ENCODE measurements at regions not wholly inside any gene's neighbourhood (a gene's known extent, or its start where the extent isn't known, plus 50 kb on each side); places are given as distances from the start of the nearest gene placed in this dataset.

GRCh38 chr10:78349165-78349516 is 315.5 kb downstream of the RPS24 start:
- H3K27me3 ChIP-seq (replicated peaks in 1 of 2; ENCODE audit: control insufficient read depth in 2 of 2, extremely low read depth in 1 of 2, insufficient read depth in 2 of 2, low read length in 1 of 2), result peaks cover 0 to 19% of the 10 kb centered on the region in 2 experiments
- ChIA-PET CTCF (no interaction called here), POLR2A (no interaction called here)
- H3K36me3 ChIP-seq (ENCODE audit: control insufficient read depth in 2 of 2, extremely low read depth in 1 of 2, insufficient read depth in 1 of 2, low read length in 1 of 2), result no peaks in the 10 kb centered on the region
- Mint-ChIP-seq H3K4me3 (no peak overlapping the region), H3K9me3 (no peaks in the 10 kb centered on the region), H3K4me1 (no peaks in the 10 kb centered on the region), H3K27ac (no peak overlapping the region), H3K27me3 (peaks cover 5 to 9% of the 10 kb centered on the region in 2 donors), H3K36me3 (no peaks in the 10 kb centered on the region)
- no peak overlapping the region for H3K27ac ChIP-seq (ENCODE audit: low read length)
- H3K4me3 ChIP-seq (ENCODE audit: control insufficient read depth in 1 of 2, extremely low read depth in 1 of 2, low read length in 1 of 2), result no peak overlapping the region
- H3K4me1 ChIP-seq (ENCODE audit: control insufficient read depth in 1 of 2, extremely low read depth in 1 of 2, insufficient read depth in 2 of 2, low read length in 2 of 2), result no peaks in the 10 kb centered on the region
- ATAC-seq (replicated peaks in 1 of 4) (no peak), DNase-seq (no peak)
- WGBS (ENCODE audit: insufficient coverage), result 100% methylated on average over 2 of the region's 4 CpGs
- H3K9me3 ChIP-seq, result no peaks in the 10 kb centered on the region

GRCh38 chr10:78349911-78350663 is 316.4 kb downstream of the RPS24 start:
- Histone ChIP-seq H3K4me3 (ENCODE audit: control insufficient read depth in 1 of 2, extremely low read depth in 1 of 2, low read length in 1 of 2) (no peak overlapping the region), H3K9me3 (no peaks in the 10 kb centered on the region), H3K27me3 (replicated peaks in 1 of 2; ENCODE audit: control insufficient read depth in 2 of 2, extremely low read depth in 1 of 2, insufficient read depth in 2 of 2, low read length in 1 of 2) (peaks cover 0 to 17% of the 10 kb centered on the region in 2 experiments), H3K36me3 (ENCODE audit: control insufficient read depth in 2 of 2, extremely low read depth in 1 of 2, insufficient read depth in 1 of 2, low read length in 1 of 2) (no peaks in the 10 kb centered on the region), H3K4me1 (ENCODE audit: control insufficient read depth in 1 of 2, extremely low read depth in 1 of 2, insufficient read depth in 2 of 2, low read length in 2 of 2) (no peaks in the 10 kb centered on the region), H3K27ac (ENCODE audit: low read length) (no peak overlapping the region)
- Mint-ChIP-seq H3K27me3 (peaks cover 5 to 9% of the 10 kb centered on the region in 2 donors), H3K4me3 (no peak overlapping the region), H3K27ac (no peak overlapping the region), H3K9me3 (no peaks in the 10 kb centered on the region), H3K4me1 (no peaks in the 10 kb centered on the region), H3K36me3 (no peaks in the 10 kb centered on the region)
- DNase-seq, result no peak
- CTCF ChIA-PET, result no interaction called here
- no CpG with 5 or more reads among the region's 2 CpGs for WGBS (ENCODE audit: insufficient coverage)
- no peak for ATAC-seq (replicated peaks in 1 of 4)
- POLR2A ChIA-PET, result interaction anchor here in 1 of 2 donors (0.6 kb wide), 1 partner anchor 734 kb away, joined by 4 read pairs; no protein-coding TSS in a partner anchor

- H3K36me3 Mint-ChIP-seq, result no peaks in the 10 kb centered on the region
- H3K27ac ChIP-seq (ENCODE audit: low read length), result no peak overlapping the region
- H3K4me3 ChIP-seq (ENCODE audit: control insufficient read depth in 1 of 2, extremely low read depth in 1 of 2, low read length in 1 of 2), result no peak overlapping the region
- ATAC-seq (replicated peaks in 1 of 4), result no peak
- H3K36me3 ChIP-seq (ENCODE audit: control insufficient read depth in 2 of 2, extremely low read depth in 1 of 2, insufficient read depth in 1 of 2, low read length in 1 of 2), result no peaks in the 10 kb centered on the region
- POLR2A ChIA-PET, result no interaction called here
- peaks cover 4 to 5% of the 10 kb centered on the region in 2 donors for H3K27me3 Mint-ChIP-seq
- H3K27ac Mint-ChIP-seq, result no peak overlapping the region
- no peaks in the 10 kb centered on the region for H3K9me3 Mint-ChIP-seq
- no peaks in the 10 kb centered on the region for H3K4me1 Mint-ChIP-seq
- no peaks in the 10 kb centered on the region for H3K9me3 ChIP-seq
- peaks cover 0 to 17% of the 10 kb centered on the region in 2 experiments for H3K27me3 ChIP-seq (replicated peaks in 1 of 2; ENCODE audit: control insufficient read depth in 2 of 2, extremely low read depth in 1 of 2, insufficient read depth in 2 of 2, low read length in 1 of 2)
- 98% methylated on average over 5 of the region's 6 CpGs for WGBS (ENCODE audit: insufficient coverage)
- no peaks in the 10 kb centered on the region for H3K4me1 ChIP-seq (ENCODE audit: control insufficient read depth in 1 of 2, extremely low read depth in 1 of 2, insufficient read depth in 2 of 2, low read length in 2 of 2)
- no peak for DNase-seq
- CTCF ChIA-PET, result no interaction called here
- no peak overlapping the region for H3K4me3 Mint-ChIP-seq
These were observed 317.6 kb downstream of the RPS24 start for GRCh38 chr10:78351283-78351682.

DNA sequence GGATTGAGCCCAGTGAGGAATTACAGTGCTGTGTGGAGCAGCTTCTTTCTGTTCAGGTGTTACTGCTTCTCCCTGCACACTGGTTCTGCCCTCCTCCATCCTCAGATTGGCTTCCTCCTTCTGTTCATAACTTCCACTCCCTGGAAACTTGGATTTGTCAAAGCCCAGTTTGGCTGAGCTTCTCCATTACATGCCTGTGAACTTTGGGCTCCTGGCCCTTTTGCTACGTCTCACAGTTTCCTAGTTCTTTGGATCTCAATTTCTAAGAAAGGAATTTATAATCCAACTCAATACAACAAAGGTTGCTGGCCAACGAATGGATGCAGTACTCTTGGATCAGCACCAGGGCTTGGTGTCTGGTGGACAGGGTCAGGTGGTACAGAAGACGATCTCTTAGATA is 318.1 kb downstream of the RPS24 start:
- Histone ChIP-seq H3K27me3 (replicated peaks in 1 of 2; ENCODE audit: control insufficient read depth in 2 of 2, extremely low read depth in 1 of 2, insufficient read depth in 2 of 2, low read length in 1 of 2) (peaks cover 0 to 17% of the 10 kb centered on the region in 2 experiments), H3K4me1 (ENCODE audit: control insufficient read depth in 1 of 2, extremely low read depth in 1 of 2, insufficient read depth in 2 of 2, low read length in 2 of 2) (no peaks in the 10 kb centered on the region), H3K27ac (ENCODE audit: low read length) (no peak overlapping the region), H3K9me3 (no peaks in the 10 kb centered on the region), H3K36me3 (ENCODE audit: control insufficient read depth in 2 of 2, extremely low read depth in 1 of 2, insufficient read depth in 1 of 2, low read length in 1 of 2) (no peaks in the 10 kb centered on the region), H3K4me3 (ENCODE audit: control insufficient read depth in 1 of 2, extremely low read depth in 1 of 2, low read length in 1 of 2) (no peak overlapping the region)
- Mint-ChIP-seq H3K27ac (no peak overlapping the region), H3K9me3 (no peaks in the 10 kb centered on the region), H3K4me1 (no peaks in the 10 kb centered on the region), H3K4me3 (no peak overlapping the region), H3K36me3 (no peaks in the 10 kb centered on the region), H3K27me3 (peaks cover 4 to 5% of the 10 kb centered on the region in 2 donors)
- POLR2A ChIA-PET, result no interaction called here
- 100% methylated on average over 1 of the region's 3 CpGs for WGBS (ENCODE audit: insufficient coverage)
- DNase-seq (no peak), ATAC-seq (replicated peaks in 1 of 4) (no peak)
- CTCF ChIA-PET, result no interaction called here

- Histone ChIP-seq H3K4me1 (ENCODE audit: control insufficient read depth in 1 of 2, extremely low read depth in 1 of 2, insufficient read depth in 2 of 2, low read length in 2 of 2) (no peaks in the 10 kb centered on the region), H3K4me3 (ENCODE audit: control insufficient read depth in 1 of 2, extremely low read depth in 1 of 2, low read length in 1 of 2) (no peak overlapping the region), H3K36me3 (ENCODE audit: control insufficient read depth in 2 of 2, extremely low read depth in 1 of 2, insufficient read depth in 1 of 2, low read length in 1 of 2) (no peaks in the 10 kb centered on the region), H3K27ac (ENCODE audit: low read length) (no peak overlapping the region), H3K9me3 (no peaks in the 10 kb centered on the region), H3K27me3 (replicated peaks in 1 of 2; ENCODE audit: control insufficient read depth in 2 of 2, extremely low read depth in 1 of 2, insufficient read depth in 2 of 2, low read length in 1 of 2) (peaks cover 0 to 11% of the 10 kb centered on the region in 2 experiments)
- no peak for DNase-seq
- 90% methylated on average over 2 of the region's 3 CpGs for WGBS (ENCODE audit: insufficient coverage)
- Mint-ChIP-seq H3K36me3 (no peaks in the 10 kb centered on the region), H3K27ac (no peak overlapping the region), H3K9me3 (no peaks in the 10 kb centered on the region), H3K4me3 (no peak overlapping the region), H3K27me3 (peaks cover 0 to 5% of the 10 kb centered on the region in 2 donors), H3K4me1 (no peaks in the 10 kb centered on the region)
- ATAC-seq (replicated peaks in 1 of 4), result no peak
- CTCF ChIA-PET, result no interaction called here
- POLR2A ChIA-PET, result no interaction called here
These were observed 320.0 kb downstream of the RPS24 start for GRCh38 chr10:78353636-78354035.

- Histone ChIP-seq H3K9me3 (no peaks in the 10 kb centered on the region), H3K27me3 (replicated peaks in 1 of 2; ENCODE audit: control insufficient read depth in 2 of 2, extremely low read depth in 1 of 2, insufficient read depth in 2 of 2, low read length in 1 of 2) (peaks cover 0 to 6% of the 10 kb centered on the region in 2 experiments), H3K4me1 (ENCODE audit: control insufficient read depth in 1 of 2, extremely low read depth in 1 of 2, insufficient read depth in 2 of 2, low read length in 2 of 2) (no peaks in the 10 kb centered on the region), H3K36me3 (ENCODE audit: control insufficient read depth in 2 of 2, extremely low read depth in 1 of 2, insufficient read depth in 1 of 2, low read length in 1 of 2) (no peaks in the 10 kb centered on the region), H3K27ac (ENCODE audit: low read length) (no peak overlapping the region), H3K4me3 (ENCODE audit: control insufficient read depth in 1 of 2, extremely low read depth in 1 of 2, low read length in 1 of 2) (no peak overlapping the region)
- ChIA-PET CTCF (no interaction called here), POLR2A (no interaction called here)
- Mint-ChIP-seq H3K4me3 (no peak overlapping the region), H3K36me3 (no peaks in the 10 kb centered on the region), H3K27ac (no peak overlapping the region), H3K9me3 (no peaks in the 10 kb centered on the region), H3K4me1 (no peaks in the 10 kb centered on the region), H3K27me3 (peaks cover 0 to 5% of the 10 kb centered on the region in 2 donors)
- ATAC-seq (replicated peaks in 1 of 4) (no peak), DNase-seq (no peak)
- WGBS (ENCODE audit: insufficient coverage), result 87% methylated on average over 5 of the region's 7 CpGs
These were observed 320.4 kb downstream of the RPS24 start for GRCh38 chr10:78354101-78354500.

All from T-cell (primary cell).